HG03159 (cell line): ENCODE measurements at regions not wholly inside any gene's neighbourhood (a gene's known extent, or its start where the extent isn't known, plus 50 kb on each side); places are given as distances from the start of the nearest gene placed in this dataset.

Experiments
- ATAC-seq: cut with Tn5 transposase; IDR thresholded peaks from one replicate; pipeline ENCODE4 v1.9.1; 2021; ENCODE audit warnings: mild to moderate bottlenecking, moderate library complexity; ENCODE audit not compliant: unreplicated experiment

- ATAC-seq = no peak
Observed at GRCh38 chr2:228866044-228866443, 405.0 kb downstream of the PID1 start.

- no peak for ATAC-seq
Observed at GRCh38 chr2:228864131-228864530, 407.0 kb downstream of the PID1 start.

GRCh38 chr2:228860601-228861285 lies 410.3 kb downstream of the PID1 start:
- ATAC-seq = no peak

- no peak for ATAC-seq
Observed at GRCh38 chr2:228853151-228853550, 417.9 kb downstream of the PID1 start.

- ATAC-seq = no peak
Observed at GRCh38 chr2:228848638-228849037, 422.4 kb downstream of the PID1 start.

- ATAC-seq = no peak
Observed at GRCh38 chr2:228847684-228848083, 423.4 kb downstream of the PID1 start.

- no peak for ATAC-seq
Observed at GRCh38 chr2:228846161-228846560, 424.9 kb downstream of the PID1 start.

- no peak for ATAC-seq
Observed at GRCh38 chr2:228845162-228845925, 425.7 kb downstream of the PID1 start.

- ATAC-seq = no peak
Observed at GRCh38 chr2:228841877-228842276, 429.2 kb downstream of the PID1 start.

- ATAC-seq = no peak
Observed at GRCh38 chr2:228841475-228841874, 429.6 kb downstream of the PID1 start.

- ATAC-seq = no peak
Observed at GRCh38 chr2:228840743-228841114, 430.4 kb downstream of the PID1 start.

- no peak for ATAC-seq
Observed at GRCh38 chr2:228840113-228840742, 430.9 kb downstream of the PID1 start.

- ATAC-seq = no peak
Observed at GRCh38 chr2:228839421-228839876, 431.6 kb downstream of the PID1 start.

GRCh38 chr2:228838819-228839218 lies 432.3 kb downstream of the PID1 start:
- no peak for ATAC-seq

GRCh38 chr2:228828397-228828796 lies 442.7 kb downstream of the PID1 start:
- ATAC-seq = no peak

- no peak for ATAC-seq
Observed at GRCh38 chr2:228827056-228827700, 443.9 kb downstream of the PID1 start.

- no peak for ATAC-seq
Observed at GRCh38 chr2:228819701-228820100, 451.4 kb downstream of the PID1 start.

- no peak for ATAC-seq
Observed at GRCh38 chr2:228802181-228803071, 468.7 kb downstream of the PID1 start.

- ATAC-seq = no peak
Observed at GRCh38 chr2:228801451-228801850, 469.6 kb downstream of the PID1 start.

GRCh38 chr2:228799208-228799588 lies 471.9 kb downstream of the PID1 start:
- ATAC-seq = no peak
